ENCODE measurements at regions not wholly inside any gene's neighbourhood (a gene's known extent, or its start where the extent isn't known, plus 50 kb on each side); places are given as distances from the start of the nearest gene placed in this dataset.

GRCh38 chr9:73683862-73684591 is 532.4 kb downstream of the ANXA1 start:
- no peak overlapping the region for H3K9ac ChIP-seq (ENCODE audit: low read depth, low read length)
- TF ChIP-seq, protein P1, sequence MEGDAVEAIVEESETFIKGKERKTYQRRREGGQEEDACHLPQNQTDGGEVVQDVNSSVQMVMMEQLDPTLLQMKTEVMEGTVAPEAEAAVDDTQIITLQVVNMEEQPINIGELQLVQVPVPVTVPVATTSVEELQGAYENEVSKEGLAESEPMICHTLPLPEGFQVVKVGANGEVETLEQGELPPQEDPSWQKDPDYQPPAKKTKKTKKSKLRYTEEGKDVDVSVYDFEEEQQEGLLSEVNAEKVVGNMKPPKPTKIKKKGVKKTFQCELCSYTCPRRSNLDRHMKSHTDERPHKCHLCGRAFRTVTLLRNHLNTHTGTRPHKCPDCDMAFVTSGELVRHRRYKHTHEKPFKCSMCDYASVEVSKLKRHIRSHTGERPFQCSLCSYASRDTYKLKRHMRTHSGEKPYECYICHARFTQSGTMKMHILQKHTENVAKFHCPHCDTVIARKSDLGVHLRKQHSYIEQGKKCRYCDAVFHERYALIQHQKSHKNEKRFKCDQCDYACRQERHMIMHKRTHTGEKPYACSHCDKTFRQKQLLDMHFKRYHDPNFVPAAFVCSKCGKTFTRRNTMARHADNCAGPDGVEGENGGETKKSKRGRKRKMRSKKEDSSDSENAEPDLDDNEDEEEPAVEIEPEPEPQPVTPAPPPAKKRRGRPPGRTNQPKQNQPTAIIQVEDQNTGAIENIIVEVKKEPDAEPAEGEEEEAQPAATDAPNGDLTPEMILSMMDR (IDR thresholded peaks at IDR 0.05; ENCODE audit: borderline replicate concordance, extremely low read depth, low read length, poor library complexity, severe bottlenecking): peak; percentile 59
- TF ChIP-seq EZH2 (IDR thresholded peaks at IDR 0.05; ENCODE audit: borderline replicate concordance, low read depth, low read length, severe bottlenecking): no peak
- ATAC-seq (ENCODE audit: insufficient read depth, low read depth) (no peak; the same call in 2 of the 3 replicates), DNase-seq (no peak)
- no peak overlapping the region for H2AFZ ChIP-seq (ENCODE audit: low read depth, low read length)
- no peaks in the 10 kb centered on the region for H3K79me2 ChIP-seq (ENCODE audit: insufficient read depth, low read length)
- H3K4me2 ChIP-seq (ENCODE audit: insufficient read depth, low read length): no peak overlapping the region
- no peak overlapping the region for H3K4me3 ChIP-seq (ENCODE audit: low read depth in 1 of 2, low read length in 2 of 2)
- H3K9me3 ChIP-seq (ENCODE audit: insufficient read depth, low read length, severe bottlenecking): peaks cover 17% of the 10 kb centered on the region
- H3K4me1 ChIP-seq (ENCODE audit: insufficient read depth, low read length): no peaks in the 10 kb centered on the region
- H3K27ac ChIP-seq (ENCODE audit: low read length): no peak overlapping the region
- no peaks in the 10 kb centered on the region for H4K20me1 ChIP-seq (ENCODE audit: insufficient read depth, low read length)
- H3K27me3 ChIP-seq (ENCODE audit: insufficient read depth, low read length, poor library complexity): no peaks in the 10 kb centered on the region
- H3K36me3 ChIP-seq (ENCODE audit: insufficient read depth, low read length): no peaks in the 10 kb centered on the region

DNA sequence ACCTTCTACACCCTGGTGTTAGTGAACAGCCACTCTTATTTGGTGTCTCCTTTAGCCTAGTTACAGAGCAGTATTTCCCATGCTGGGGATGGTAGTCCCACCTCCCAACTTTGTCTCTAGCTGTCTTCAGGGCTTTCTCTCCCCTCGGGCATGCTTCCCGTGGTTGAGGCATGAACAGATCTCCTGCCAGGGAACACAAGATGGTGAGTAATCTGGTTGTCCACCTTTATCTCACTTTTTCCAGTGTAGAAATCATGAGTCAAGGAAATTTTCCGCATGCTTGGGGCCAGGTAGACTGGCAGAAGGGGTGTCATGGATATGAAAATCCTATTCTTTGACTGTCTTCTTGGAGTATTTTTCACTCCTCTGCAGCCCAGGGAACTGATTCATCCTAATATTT is 532.9 kb downstream of the ANXA1 start:
- H3K27ac ChIP-seq (ENCODE audit: low read length): no peak overlapping the region
- H3K4me3 ChIP-seq (ENCODE audit: low read depth in 1 of 2, low read length in 2 of 2): no peak overlapping the region
- no peak overlapping the region for H2AFZ ChIP-seq (ENCODE audit: low read depth, low read length)
- ATAC-seq (ENCODE audit: insufficient read depth, low read depth) (no peak), DNase-seq (no peak)
- H3K79me2 ChIP-seq (ENCODE audit: insufficient read depth, low read length): no peaks in the 10 kb centered on the region
- no peak overlapping the region for H3K9ac ChIP-seq (ENCODE audit: low read depth, low read length)
- no peaks in the 10 kb centered on the region for H3K36me3 ChIP-seq (ENCODE audit: insufficient read depth, low read length)
- no peaks in the 10 kb centered on the region for H3K4me1 ChIP-seq (ENCODE audit: insufficient read depth, low read length)
- H3K9me3 ChIP-seq (ENCODE audit: insufficient read depth, low read length, severe bottlenecking): peaks cover 17% of the 10 kb centered on the region
- TF ChIP-seq, protein P1 (IDR thresholded peaks at IDR 0.05; ENCODE audit: borderline replicate concordance, extremely low read depth, low read length, poor library complexity, severe bottlenecking): no peak
- TF ChIP-seq EZH2 (IDR thresholded peaks at IDR 0.05; ENCODE audit: borderline replicate concordance, low read depth, low read length, severe bottlenecking): no peak
- H3K4me2 ChIP-seq (ENCODE audit: insufficient read depth, low read length): no peak overlapping the region
- no peaks in the 10 kb centered on the region for H3K27me3 ChIP-seq (ENCODE audit: insufficient read depth, low read length, poor library complexity)
- H4K20me1 ChIP-seq (ENCODE audit: insufficient read depth, low read length): no peaks in the 10 kb centered on the region

- Histone ChIP-seq H3K27me3 (ENCODE audit: insufficient read depth, low read length, poor library complexity) (no peaks in the 10 kb centered on the region), H3K9ac (ENCODE audit: low read depth, low read length) (no peak overlapping the region), H3K27ac (ENCODE audit: low read length) (no peak overlapping the region), H4K20me1 (ENCODE audit: insufficient read depth, low read length) (no peaks in the 10 kb centered on the region), H3K4me2 (ENCODE audit: insufficient read depth, low read length) (no peak overlapping the region), H2AFZ (ENCODE audit: low read depth, low read length) (no peak overlapping the region), H3K4me3 (ENCODE audit: low read depth in 1 of 2, low read length in 2 of 2) (no peak overlapping the region), H3K79me2 (ENCODE audit: insufficient read depth, low read length) (no peaks in the 10 kb centered on the region), H3K36me3 (ENCODE audit: insufficient read depth, low read length) (no peaks in the 10 kb centered on the region), H3K9me3 (ENCODE audit: insufficient read depth, low read length, severe bottlenecking) (peaks cover 17% of the 10 kb centered on the region), H3K4me1 (ENCODE audit: insufficient read depth, low read length) (no peaks in the 10 kb centered on the region)
- no peak for ATAC-seq (ENCODE audit: insufficient read depth, low read depth)
- TF ChIP-seq, protein P1 (IDR thresholded peaks at IDR 0.05; ENCODE audit: borderline replicate concordance, extremely low read depth, low read length, poor library complexity, severe bottlenecking): no peak
- TF ChIP-seq EZH2 (IDR thresholded peaks at IDR 0.05; ENCODE audit: borderline replicate concordance, low read depth, low read length, severe bottlenecking): no peak
- no peak for DNase-seq
These were observed 534.1 kb downstream of the ANXA1 start for GRCh38 chr9:73685786-73686185.
